ENCODE measurements at regions not wholly inside any gene's neighbourhood (a gene's known extent, or its start where the extent isn't known, plus 50 kb on each side); places are given as distances from the start of the nearest gene placed in this dataset.
"Not testable (repeated sequence)": the region's sequence is repeated elsewhere in the genome, so short reads cannot be mapped to it uniquely, and the experiment has no call there.

- no peak for TF ChIP-seq CTCF (IDR thresholded peaks at IDR 0.05; ENCODE audit: extremely low read depth, missing control alignments)
- no peak for DNase-seq (ENCODE audit: low spot score)
These were observed 336.1 kb downstream of the GBA3 start for GRCh38 chr4:23028875-23029274.

DNA sequence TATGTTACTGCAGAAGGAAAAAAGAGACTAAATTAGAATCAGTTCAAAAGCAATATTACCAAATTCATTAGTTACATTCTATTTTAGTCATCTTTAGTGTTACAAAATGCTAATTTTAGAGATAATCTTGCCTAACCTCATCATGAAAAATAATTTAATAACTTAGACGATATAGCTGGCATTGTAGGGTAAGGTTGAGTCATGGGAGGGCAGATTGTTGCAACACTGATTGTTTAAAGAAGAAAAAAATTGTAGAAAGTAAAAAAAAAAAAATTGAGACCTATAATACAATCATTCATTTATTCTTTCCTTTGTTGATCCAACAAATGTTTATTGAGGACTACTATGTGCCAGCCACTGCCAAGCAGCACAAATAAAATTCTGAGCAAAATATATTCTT, 330.9 kb downstream of the GBA3 start:
- no peak for TF ChIP-seq CTCF (IDR thresholded peaks at IDR 0.05; ENCODE audit: extremely low read depth, missing control alignments)
- DNase-seq (ENCODE audit: low spot score), result no peak

DNA sequence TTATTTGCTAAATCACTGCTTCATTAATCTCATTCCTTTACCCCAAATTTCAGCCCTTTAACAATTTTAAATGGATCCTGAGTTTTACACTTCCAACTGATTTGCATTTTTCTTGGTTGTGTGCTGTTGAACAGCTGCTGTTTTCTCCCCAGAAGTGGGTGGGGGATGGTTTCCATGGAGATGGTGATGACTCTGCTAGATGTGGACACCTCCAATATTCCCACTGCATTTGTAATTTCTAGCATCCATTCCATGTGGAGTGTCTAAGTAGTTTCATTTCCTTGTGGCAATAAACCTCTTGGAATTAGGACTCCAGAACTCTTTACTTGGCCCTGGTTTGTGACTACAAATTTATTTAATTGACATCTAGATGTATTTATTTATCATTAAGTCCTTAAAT, 330.4 kb downstream of the GBA3 start:
- no peak for DNase-seq (ENCODE audit: low spot score)
- TF ChIP-seq CTCF (IDR thresholded peaks at IDR 0.05; ENCODE audit: extremely low read depth, missing control alignments), result no peak

DNA sequence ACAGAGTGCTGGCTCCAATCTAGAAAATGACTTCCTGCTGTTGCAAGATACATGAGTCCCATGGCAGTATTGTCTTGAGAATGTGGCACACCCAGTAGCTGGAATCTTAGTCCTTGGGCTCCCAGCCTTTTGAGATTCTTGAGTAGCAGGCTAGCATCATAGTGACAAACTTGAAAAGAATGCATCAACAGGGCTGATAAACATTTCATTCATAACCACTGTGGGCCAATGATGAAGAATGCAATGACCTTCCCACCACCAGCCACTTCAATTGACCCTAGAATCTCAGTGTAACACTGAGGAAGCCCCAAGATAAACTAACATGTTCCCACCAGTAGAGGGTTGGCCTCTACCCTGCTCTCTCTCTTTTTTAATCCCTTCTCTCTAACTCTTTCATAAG, 329.3 kb downstream of the GBA3 start:
- TF ChIP-seq CTCF (IDR thresholded peaks at IDR 0.05; ENCODE audit: extremely low read depth, missing control alignments), result no peak
- DNase-seq (ENCODE audit: low spot score), result no peak

DNA sequence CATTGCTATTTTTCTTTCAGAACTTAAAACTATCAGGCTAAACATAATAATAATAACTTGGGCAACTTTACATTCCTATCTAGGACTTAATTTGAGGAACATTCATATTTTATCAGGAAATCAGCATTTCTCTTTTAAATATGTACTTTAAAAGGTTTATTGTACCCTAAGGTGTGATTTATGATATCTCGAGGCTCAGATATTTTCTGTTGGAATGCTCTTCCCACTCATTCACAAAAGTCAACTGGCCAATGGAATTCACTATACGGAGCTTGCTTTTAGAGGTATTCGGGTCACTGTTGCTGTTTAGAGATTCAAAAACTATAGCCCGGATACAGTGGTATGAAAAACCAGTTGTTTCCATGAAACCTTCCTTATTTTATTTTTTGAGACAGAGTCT, 328.3 kb downstream of the GBA3 start:
- TF ChIP-seq CTCF (IDR thresholded peaks at IDR 0.05; ENCODE audit: extremely low read depth, missing control alignments), result no peak
- DNase-seq (ENCODE audit: low spot score), result no peak

DNA sequence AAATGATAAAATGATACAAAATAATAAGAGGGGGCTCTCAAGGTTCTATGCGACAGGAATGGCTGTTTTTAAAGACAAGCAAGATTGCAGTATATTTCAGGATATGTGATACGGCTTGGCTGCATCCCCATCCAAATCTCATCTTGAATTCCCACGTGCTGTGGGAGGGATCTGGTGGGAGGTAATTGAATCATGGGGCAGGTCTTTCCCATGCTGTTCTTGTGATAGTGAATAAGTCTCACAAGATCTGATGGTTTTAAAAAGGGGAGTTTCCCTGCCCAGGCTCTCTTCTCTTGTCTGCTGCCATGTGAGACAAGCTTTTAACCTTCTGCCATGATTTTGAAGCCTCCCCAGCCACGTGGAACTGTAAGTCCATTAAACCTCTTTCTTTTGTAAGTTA, 327.7 kb downstream of the GBA3 start:
- not testable (repeated sequence) for DNase-seq (ENCODE audit: low spot score)

- DNase-seq (ENCODE audit: low spot score), result no peak
- no peak for TF ChIP-seq CTCF (IDR thresholded peaks at IDR 0.05; ENCODE audit: extremely low read depth, missing control alignments)
These were observed 324.2 kb downstream of the GBA3 start for GRCh38 chr4:23016981-23017380.

- no peak for DNase-seq (ENCODE audit: low spot score)
- no peak for TF ChIP-seq CTCF (IDR thresholded peaks at IDR 0.05; ENCODE audit: extremely low read depth, missing control alignments)
These were observed 323.1 kb downstream of the GBA3 start for GRCh38 chr4:23015821-23016220.

All from GM20000 (cell line).